ENCODE measurements at regions not wholly inside any gene's neighbourhood (a gene's known extent, or its start where the extent isn't known, plus 50 kb on each side); places are given as distances from the start of the nearest gene placed in this dataset.

- no peak overlapping the region for H3K4me3 ChIP-seq (ENCODE audit: low read depth, low read length)
- no peak for TF ChIP-seq CTCF (IDR thresholded peaks at IDR 0.05; ENCODE audit: borderline replicate concordance, insufficient read depth, low read depth, low read length)
Observed at GRCh38 chr12:130079279-130079678, 83.0 kb upstream of the FZD10 start.

GRCh38 chr12:130080205-130080604 lies 82.1 kb upstream of the FZD10 start:
- no peak overlapping the region for H3K4me3 ChIP-seq (ENCODE audit: low read depth, low read length)
- no peak for TF ChIP-seq CTCF (IDR thresholded peaks at IDR 0.05; ENCODE audit: borderline replicate concordance, insufficient read depth, low read depth, low read length)

GRCh38 chr12:130081117-130081805 lies 81.0 kb upstream of the FZD10 start:
- TF ChIP-seq CTCF (IDR thresholded peaks at IDR 0.05; ENCODE audit: borderline replicate concordance, insufficient read depth, low read depth, low read length), result no peak
- no peak overlapping the region for H3K4me3 ChIP-seq (ENCODE audit: low read depth, low read length)

- no peak overlapping the region for H3K4me3 ChIP-seq (ENCODE audit: low read depth, low read length)
- no peak for TF ChIP-seq CTCF (IDR thresholded peaks at IDR 0.05; ENCODE audit: borderline replicate concordance, insufficient read depth, low read depth, low read length)
Observed at GRCh38 chr12:130083002-130083401, 79.3 kb upstream of the FZD10 start.

- H3K4me3 ChIP-seq (ENCODE audit: low read depth, low read length), result no peak overlapping the region
- no peak for TF ChIP-seq CTCF (IDR thresholded peaks at IDR 0.05; ENCODE audit: borderline replicate concordance, insufficient read depth, low read depth, low read length)
Observed at GRCh38 chr12:130083734-130084133, 78.5 kb upstream of the FZD10 start.

GRCh38 chr12:130084359-130084758 lies 77.9 kb upstream of the FZD10 start:
- no peak for TF ChIP-seq CTCF (IDR thresholded peaks at IDR 0.05; ENCODE audit: borderline replicate concordance, insufficient read depth, low read depth, low read length)

GRCh38 chr12:130086248-130086647 lies 76.0 kb upstream of the FZD10 start:
- no peak for TF ChIP-seq CTCF (IDR thresholded peaks at IDR 0.05; ENCODE audit: borderline replicate concordance, insufficient read depth, low read depth, low read length)
- H3K4me3 ChIP-seq (ENCODE audit: low read depth, low read length), result no peak overlapping the region

More at GRCh38 chr12:130084359-130084758, 77.9 kb upstream of the FZD10 start:
- no peak overlapping the region for H3K4me3 ChIP-seq (ENCODE audit: low read depth, low read length)

All from GM12875 (cell line).